Fibroblast of the aortic adventitia (primary cell): ENCODE measurements at regions not wholly inside any gene's neighbourhood (a gene's known extent, or its start where the extent isn't known, plus 50 kb on each side); places are given as distances from the start of the nearest gene placed in this dataset.

Experiments used
- DNase-seq: peaks from one replicate; pipeline ENCODE4 v3.0.0-alpha.2; 2010; ENCODE audit warnings: low read depth
- H3K4me3 ChIP-seq: 2 replicates; pipeline ENCODE4 v1.5.1; 2011; ENCODE audit warnings: low read depth, mild to moderate bottlenecking, control low read depth, low read length, moderate library complexity
- CTCF ChIP-seq: IDR thresholded peaks from 2 replicates; pipeline ENCODE4 v1.5.1; 2011; ENCODE audit warnings: mild to moderate bottlenecking, low read length, control low read depth, inconsistent platforms; ENCODE audit not compliant: insufficient read depth

- DNase-seq, result no peak
- no peak for TF ChIP-seq CTCF
- H3K4me3 ChIP-seq, result no peak overlapping the region
Measured at GRCh38 chr16:47885489-47885888, 270.3 kb downstream of the ABCC12 start.

- TF ChIP-seq CTCF, result no peak
- no peak overlapping the region for H3K4me3 ChIP-seq
- DNase-seq, result no peak
Measured at GRCh38 chr16:47884116-47884725, 271.6 kb downstream of the ABCC12 start.

- H3K4me3 ChIP-seq, result no peak overlapping the region
- no peak for DNase-seq
- no peak for TF ChIP-seq CTCF
Measured at GRCh38 chr16:47881574-47881973, 274.2 kb downstream of the ABCC12 start.

- DNase-seq, result no peak
- no peak overlapping the region for H3K4me3 ChIP-seq
- no peak for TF ChIP-seq CTCF
Measured at GRCh38 chr16:47880653-47881052, 275.1 kb downstream of the ABCC12 start.

GRCh38 chr16:47877166-47877565 lies 278.6 kb downstream of the ABCC12 start:
- no peak for DNase-seq

GRCh38 chr16:47876511-47876910 lies 279.3 kb downstream of the ABCC12 start:
- no peak for TF ChIP-seq CTCF
- H3K4me3 ChIP-seq, result no peak overlapping the region
- DNase-seq, result no peak

More at GRCh38 chr16:47877166-47877565, 278.6 kb downstream of the ABCC12 start:
- TF ChIP-seq CTCF, result no peak
- no peak overlapping the region for H3K4me3 ChIP-seq

GRCh38 chr16:47873434-47873833 lies 282.4 kb downstream of the ABCC12 start:
- DNase-seq, result no peak
- TF ChIP-seq CTCF, result peak; percentile 25
- H3K4me3 ChIP-seq, result no peak overlapping the region
